Naive B cell (primary cell): ENCODE measurements at regions not wholly inside any gene's neighbourhood (a gene's known extent, or its start where the extent isn't known, plus 50 kb on each side); places are given as distances from the start of the nearest gene placed in this dataset.
A peak's percentile ranks its signal among the peaks of the same experiment; 100 is the strongest.
"Not testable (repeated sequence)": the region's sequence is repeated elsewhere in the genome, so short reads cannot be mapped to it uniquely, and the experiment has no call there.

ENCODE experiments used
- ATAC-seq, 2 donors: fragments of 150-1000 bp; cut with Tn5 transposase; 2 replicates each; pipeline ENCODE4 v1.10.0; 2021; ENCODE audit warnings: low read depth in 2 of 2, mild to moderate bottlenecking in 2 of 2, moderate library complexity in 2 of 2
- DNase-seq: peaks from one replicate; pipeline ENCODE4 v3.0.0; 2022
- H3K27ac Mint-ChIP-seq, 6 donors: one replicate each; pipeline ENCODE4 v1.8.0; 2020 to 2022; ENCODE audit warnings: mild to moderate bottlenecking in 6 of 6, mixed read lengths in 6 of 6, moderate library complexity in 5 of 6, inconsistent platforms in 2 of 6
- H3K27me3 Mint-ChIP-seq, 3 donors: one replicate each; pipeline ENCODE4 v1.8.0; 2021 to 2022; ENCODE audit warnings: mixed read lengths in 3 of 3, mild to moderate bottlenecking in 1 of 3
- H3K36me3 Mint-ChIP-seq, 2 donors: one replicate each; pipeline ENCODE4 v1.8.0; 2020 to 2022; ENCODE audit warnings: mixed read lengths in 2 of 2, inconsistent platforms in 1 of 2, mild to moderate bottlenecking in 1 of 2
- H3K4me1 Mint-ChIP-seq, 3 donors: one replicate each; pipeline ENCODE4 v1.8.0; 2020 to 2022; ENCODE audit warnings: mixed read lengths in 3 of 3, inconsistent platforms in 1 of 3, mild to moderate bottlenecking in 1 of 3, moderate library complexity in 1 of 3
- H3K4me3 Mint-ChIP-seq, 8 donors: one replicate each; pipeline ENCODE4 v1.8.0; 2020 to 2022; ENCODE audit warnings: mild to moderate bottlenecking in 8 of 8, mixed read lengths in 8 of 8, moderate library complexity in 8 of 8, inconsistent platforms in 2 of 8
- H3K9me3 Mint-ChIP-seq, 7 donors: one replicate each; pipeline ENCODE4 v1.8.0; 2020 to 2022; ENCODE audit warnings: mixed read lengths in 7 of 7, mild to moderate bottlenecking in 5 of 7, inconsistent platforms in 2 of 7, moderate library complexity in 1 of 7

- Mint-ChIP-seq H3K27ac (no peak overlapping the region), H3K36me3 (no peaks in the 10 kb centered on the region), H3K9me3 (peaks cover 0 to 6% (median 0%) of the 10 kb centered on the region in 7 donors), H3K4me1 (no peaks in the 10 kb centered on the region), H3K4me3 (no peak overlapping the region), H3K27me3 (no peaks in the 10 kb centered on the region)
- DNase-seq: no peak
- no peak for ATAC-seq
Observed at GRCh38 chrX:22585831-22586230, 313.1 kb downstream of the CBLL2 start.

- H3K4me1 Mint-ChIP-seq: no peaks in the 10 kb centered on the region
- no peaks in the 10 kb centered on the region for H3K27me3 Mint-ChIP-seq
- peaks cover 0 to 3% (median 0%) of the 10 kb centered on the region in 7 donors for H3K9me3 Mint-ChIP-seq
- H3K36me3 Mint-ChIP-seq: no peaks in the 10 kb centered on the region
- DNase-seq: no peak
- no peak overlapping the region for H3K4me3 Mint-ChIP-seq
- peak overlapping the region in 1 of 6 donors; percentile 5 for H3K27ac Mint-ChIP-seq
- ATAC-seq: no peak
Observed at GRCh38 chrX:22589845-22590244, 317.1 kb downstream of the CBLL2 start.

- ATAC-seq (no peak), DNase-seq (no peak)
- no peaks in the 10 kb centered on the region for H3K36me3 Mint-ChIP-seq
- H3K27ac Mint-ChIP-seq: no peak overlapping the region
- peaks cover 0 to 4% (median 0%) of the 10 kb centered on the region in 7 donors for H3K9me3 Mint-ChIP-seq
- no peak overlapping the region for H3K4me3 Mint-ChIP-seq
- no peaks in the 10 kb centered on the region for H3K27me3 Mint-ChIP-seq
- H3K4me1 Mint-ChIP-seq: no peaks in the 10 kb centered on the region
Observed at GRCh38 chrX:22594766-22595165, 322.1 kb downstream of the CBLL2 start.

GRCh38 chrX:22603060-22603459, 330.3 kb downstream of the CBLL2 start:
- Mint-ChIP-seq H3K27ac (no peak overlapping the region), H3K4me3 (no peak overlapping the region), H3K36me3 (no peaks in the 10 kb centered on the region), H3K4me1 (no peaks in the 10 kb centered on the region), H3K27me3 (no peaks in the 10 kb centered on the region), H3K9me3 (peaks cover 0 to 20% (median 4%) of the 10 kb centered on the region in 7 donors)
- no peak for DNase-seq
- ATAC-seq: no peak

- H3K4me1 Mint-ChIP-seq, H3K27me3 Mint-ChIP-seq, DNase-seq, H3K36me3 Mint-ChIP-seq, ATAC-seq, H3K27ac Mint-ChIP-seq: not testable (repeated sequence)
- Mint-ChIP-seq H3K9me3 (peaks cover 2 to 29% (median 17%) of the 10 kb centered on the region in 7 donors), H3K4me3 (peak overlapping the region in 1 of 8 donors; percentile 20)
Observed at GRCh38 chrX:22609452-22609851, 336.7 kb downstream of the CBLL2 start.

GRCh38 chrX:22616867-22617266, 344.2 kb downstream of the CBLL2 start:
- Mint-ChIP-seq H3K27ac (no peak overlapping the region), H3K9me3 (peaks cover 0 to 18% (median 1%) of the 10 kb centered on the region in 7 donors), H3K36me3 (no peaks in the 10 kb centered on the region), H3K27me3 (peaks cover 0 to 4% (median 0%) of the 10 kb centered on the region in 3 donors), H3K4me1 (no peaks in the 10 kb centered on the region), H3K4me3 (no peak overlapping the region)
- ATAC-seq: no peak
- no peak for DNase-seq

GRCh38 chrX:22627576-22627975, 354.9 kb downstream of the CBLL2 start:
- Mint-ChIP-seq H3K27ac (no peak overlapping the region), H3K4me1 (no peaks in the 10 kb centered on the region), H3K27me3 (no peaks in the 10 kb centered on the region), H3K36me3 (no peaks in the 10 kb centered on the region), H3K9me3 (peaks cover 0 to under 1% (median 0%) of the 10 kb centered on the region in 7 donors), H3K4me3 (no peak overlapping the region)
- DNase-seq: no peak
- no peak for ATAC-seq

- Mint-ChIP-seq H3K4me3 (no peak overlapping the region), H3K9me3 (peaks cover 0 to 7% (median 0%) of the 10 kb centered on the region in 7 donors), H3K27ac (no peak overlapping the region), H3K36me3 (no peaks in the 10 kb centered on the region), H3K27me3 (no peaks in the 10 kb centered on the region), H3K4me1 (no peaks in the 10 kb centered on the region)
- DNase-seq (no peak), ATAC-seq (no peak)
Observed at GRCh38 chrX:22628275-22628674, 355.6 kb downstream of the CBLL2 start.

- no peak overlapping the region for H3K4me3 Mint-ChIP-seq
- DNase-seq (no peak), ATAC-seq (no peak)
- H3K9me3 Mint-ChIP-seq: peaks cover 0 to 7% (median 0%) of the 10 kb centered on the region in 7 donors
- no peaks in the 10 kb centered on the region for H3K27me3 Mint-ChIP-seq
- H3K4me1 Mint-ChIP-seq: no peaks in the 10 kb centered on the region
- H3K36me3 Mint-ChIP-seq: no peaks in the 10 kb centered on the region
- H3K27ac Mint-ChIP-seq: no peak overlapping the region
Observed at GRCh38 chrX:22629105-22629725, 356.5 kb downstream of the CBLL2 start.

- DNase-seq (no peak), ATAC-seq (no peak)
- Mint-ChIP-seq H3K9me3 (peaks cover 0 to 7% (median 3%) of the 10 kb centered on the region in 7 donors), H3K36me3 (no peaks in the 10 kb centered on the region), H3K27me3 (peaks cover 4 to 9% (median 7%) of the 10 kb centered on the region in 3 donors), H3K4me1 (no peaks in the 10 kb centered on the region), H3K27ac (no peak overlapping the region), H3K4me3 (no peak overlapping the region)
Observed at GRCh38 chrX:22634083-22634482, 361.4 kb downstream of the CBLL2 start.

- H3K4me1 Mint-ChIP-seq: no peaks in the 10 kb centered on the region
- ATAC-seq: no peak
- peaks cover 4 to 9% (median 7%) of the 10 kb centered on the region in 3 donors for H3K27me3 Mint-ChIP-seq
- H3K4me3 Mint-ChIP-seq: no peak overlapping the region
- H3K36me3 Mint-ChIP-seq: no peaks in the 10 kb centered on the region
- H3K27ac Mint-ChIP-seq: no peak overlapping the region
- peaks cover 0 to 7% (median 3%) of the 10 kb centered on the region in 7 donors for H3K9me3 Mint-ChIP-seq
- no peak for DNase-seq
Observed at GRCh38 chrX:22634751-22635150, 362.0 kb downstream of the CBLL2 start.

GRCh38 chrX:22648281-22648680, 351.5 kb upstream of the DDX53 start:
- Mint-ChIP-seq H3K9me3 (peaks cover 0 to 3% (median 0%) of the 10 kb centered on the region in 7 donors), H3K36me3 (peaks cover 0 to 3% of the 10 kb centered on the region in 2 donors), H3K4me3 (no peak overlapping the region), H3K27me3 (peaks cover 0 to 11% (median 0%) of the 10 kb centered on the region in 3 donors), H3K4me1 (no peaks in the 10 kb centered on the region), H3K27ac (no peak overlapping the region)
- DNase-seq (no peak), ATAC-seq (no peak)

GRCh38 chrX:22650691-22651090, 349.1 kb upstream of the DDX53 start:
- no peaks in the 10 kb centered on the region for H3K4me1 Mint-ChIP-seq
- peaks cover 0 to 11% (median 0%) of the 10 kb centered on the region in 3 donors for H3K27me3 Mint-ChIP-seq
- no peak for DNase-seq
- H3K36me3 Mint-ChIP-seq: peaks cover 0 to 3% of the 10 kb centered on the region in 2 donors
- H3K27ac Mint-ChIP-seq: no peak overlapping the region
- H3K9me3 Mint-ChIP-seq: peaks cover 0 to 3% (median 0%) of the 10 kb centered on the region in 7 donors
- no peak for ATAC-seq
- H3K4me3 Mint-ChIP-seq: no peak overlapping the region

GRCh38 chrX:22652596-22652995, 347.2 kb upstream of the DDX53 start:
- H3K27me3 Mint-ChIP-seq: peaks cover 0 to 11% (median 0%) of the 10 kb centered on the region in 3 donors
- no peak overlapping the region for H3K4me3 Mint-ChIP-seq
- H3K27ac Mint-ChIP-seq: no peak overlapping the region
- H3K9me3 Mint-ChIP-seq: peaks cover 0 to 8% (median 3%) of the 10 kb centered on the region in 7 donors
- H3K36me3 Mint-ChIP-seq: peaks cover 0 to 3% of the 10 kb centered on the region in 2 donors
- ATAC-seq (no peak), DNase-seq (no peak)
- H3K4me1 Mint-ChIP-seq: no peaks in the 10 kb centered on the region
